Activated CD4-positive, CD25-positive, alpha-beta regulatory T cell (primary cell): ENCODE measurements at regions not wholly inside any gene's neighbourhood (a gene's known extent, or its start where the extent isn't known, plus 50 kb on each side); places are given as distances from the start of the nearest gene placed in this dataset.

ENCODE experiments used
- DNase-seq, 4 experiments: peaks; one replicate each; lab custom pipeline; 2025; lab: John Stamatoyannopoulos, UW

DNA sequence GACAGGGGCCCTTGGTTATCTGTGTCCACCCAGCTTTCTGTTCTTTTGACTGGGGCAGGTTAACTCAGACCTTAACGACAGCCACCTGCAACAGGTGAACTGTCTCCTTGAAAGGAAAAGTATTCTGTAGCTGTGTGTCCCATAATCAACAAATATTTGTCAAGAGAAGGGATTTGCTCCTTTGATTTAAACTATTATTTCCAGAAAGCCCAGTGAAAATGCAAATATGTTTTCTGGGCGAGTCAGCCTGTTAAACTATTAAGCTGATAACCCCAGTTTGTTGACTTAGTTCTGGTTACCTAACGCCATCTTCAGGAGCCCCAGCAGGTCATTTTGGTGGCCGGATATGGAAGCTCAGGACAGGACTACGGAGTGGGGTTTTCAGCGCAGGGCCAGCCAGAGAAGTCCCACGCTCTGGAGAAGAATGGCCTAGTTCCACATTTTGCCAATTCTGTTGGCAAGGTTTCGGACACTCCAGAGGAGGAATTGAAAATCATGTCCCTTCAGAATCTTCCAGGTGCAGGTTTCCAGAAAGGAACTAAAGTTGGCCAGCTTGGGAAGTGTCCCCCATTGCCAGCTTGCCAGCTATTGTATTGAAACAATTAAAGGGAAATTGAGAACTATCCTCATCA, 54.5 kb downstream of the ADRA2A start:
- DNase-seq: no peak

DNA sequence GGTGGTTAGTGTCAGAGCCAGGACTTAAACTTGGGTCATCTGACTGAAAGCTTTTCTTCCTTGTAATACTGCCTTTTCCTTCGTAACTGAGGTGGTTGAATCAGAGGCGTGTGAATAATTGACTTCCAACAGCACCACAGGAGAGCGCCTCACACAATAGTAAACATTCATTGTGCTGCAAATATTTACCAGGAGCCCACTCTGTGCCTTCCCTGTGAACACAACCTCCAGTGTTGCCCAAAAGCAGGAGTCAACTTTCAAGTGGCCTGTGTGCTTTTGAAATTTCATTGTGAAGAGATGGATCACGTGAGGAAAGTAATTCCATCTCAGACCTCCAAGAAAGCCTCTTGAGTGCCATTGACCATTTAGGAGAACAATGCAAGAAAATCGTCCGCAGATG, 60.2 kb downstream of the ADRA2A start:
- no peak for DNase-seq

DNA sequence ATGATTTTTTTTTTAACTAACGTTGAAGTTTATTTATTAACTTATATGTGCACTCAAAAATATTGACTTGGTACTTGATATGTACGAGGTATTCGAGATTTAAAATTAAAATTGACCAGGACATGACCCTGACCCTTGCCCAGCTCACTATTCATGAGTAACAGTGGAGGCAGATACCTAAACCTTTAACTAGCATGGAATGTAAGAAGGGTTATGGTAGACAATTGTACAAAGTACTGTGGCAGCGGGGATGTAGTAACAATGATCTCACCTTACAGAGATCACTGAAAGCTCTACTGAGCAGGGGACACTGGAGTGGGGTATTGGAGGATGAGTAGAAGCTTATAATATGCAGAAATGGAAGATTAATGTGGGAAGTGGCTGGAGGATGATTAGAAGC, 60.8 kb downstream of the ADRA2A start:
- DNase-seq: no peak

DNA sequence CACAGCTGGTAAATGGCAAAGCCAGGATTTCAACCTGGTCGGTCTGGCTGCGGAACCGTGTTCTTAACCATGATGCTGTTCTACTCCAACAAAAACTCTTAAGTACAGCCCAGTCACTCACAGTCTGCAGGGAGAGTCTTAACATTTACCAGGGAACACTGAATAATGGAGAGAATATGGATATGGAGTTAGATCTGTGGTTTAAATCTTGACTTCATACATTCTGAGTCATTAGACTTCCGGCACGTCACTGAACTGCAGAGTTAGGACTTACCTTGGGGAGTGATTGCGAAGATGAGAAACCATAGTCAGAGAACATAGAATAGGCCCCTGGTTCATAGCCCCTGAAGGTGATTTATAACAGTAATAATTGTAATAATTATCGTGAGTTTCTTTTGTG, 61.7 kb downstream of the ADRA2A start:
- DNase-seq: no peak

DNA sequence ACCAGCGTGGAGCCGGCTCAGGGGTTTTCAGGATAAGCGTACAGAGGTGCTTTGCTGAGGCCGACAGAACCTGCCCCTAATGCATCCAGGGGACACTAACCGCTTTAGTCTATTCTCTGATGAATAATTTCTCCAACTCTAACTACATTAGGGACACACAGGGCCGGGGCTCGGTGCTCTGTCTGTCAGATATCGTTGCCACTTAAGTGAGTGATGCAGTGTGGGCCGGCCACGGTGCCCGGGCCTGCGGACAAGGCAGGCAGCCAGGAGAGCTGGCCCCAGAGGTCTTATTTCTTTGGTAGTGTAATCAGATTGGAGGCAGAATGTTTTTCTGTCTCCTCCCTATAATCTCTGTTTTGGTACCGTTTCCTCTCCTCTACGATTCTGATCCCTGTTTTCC, 62.7 kb downstream of the ADRA2A start:
- no peak for DNase-seq

DNA sequence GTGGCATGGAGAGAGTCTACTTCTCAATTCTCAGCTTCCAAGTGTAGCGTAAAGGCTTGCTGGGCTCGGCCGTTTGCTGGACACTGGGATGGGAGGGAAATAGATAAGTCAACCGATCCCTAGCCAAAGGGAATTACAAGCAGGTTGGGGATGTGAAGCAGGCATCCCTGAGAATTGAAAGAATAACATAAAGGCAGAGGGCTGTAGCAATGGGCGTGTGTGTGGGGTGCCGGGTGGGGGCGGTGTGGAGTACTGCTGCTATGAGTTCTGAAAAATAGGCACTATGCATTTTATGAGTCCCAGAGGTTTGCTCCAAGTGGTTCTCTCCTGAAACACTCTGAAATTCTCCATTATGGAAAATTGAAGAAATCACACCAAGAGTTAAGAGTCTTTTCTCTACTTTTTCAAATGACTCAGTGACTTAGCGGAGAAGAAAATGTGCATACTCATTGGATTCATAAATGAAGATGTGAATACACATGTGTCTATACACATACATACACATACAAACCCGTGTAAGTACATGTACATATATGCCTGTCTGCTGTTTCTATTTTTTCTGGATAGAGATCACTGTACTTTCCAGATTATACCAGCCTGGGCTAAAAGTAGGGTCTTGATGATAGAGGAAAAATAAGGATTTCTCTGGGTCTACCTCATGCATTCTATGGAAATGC, 65.4 kb downstream of the ADRA2A start:
- DNase-seq: no peak

DNA sequence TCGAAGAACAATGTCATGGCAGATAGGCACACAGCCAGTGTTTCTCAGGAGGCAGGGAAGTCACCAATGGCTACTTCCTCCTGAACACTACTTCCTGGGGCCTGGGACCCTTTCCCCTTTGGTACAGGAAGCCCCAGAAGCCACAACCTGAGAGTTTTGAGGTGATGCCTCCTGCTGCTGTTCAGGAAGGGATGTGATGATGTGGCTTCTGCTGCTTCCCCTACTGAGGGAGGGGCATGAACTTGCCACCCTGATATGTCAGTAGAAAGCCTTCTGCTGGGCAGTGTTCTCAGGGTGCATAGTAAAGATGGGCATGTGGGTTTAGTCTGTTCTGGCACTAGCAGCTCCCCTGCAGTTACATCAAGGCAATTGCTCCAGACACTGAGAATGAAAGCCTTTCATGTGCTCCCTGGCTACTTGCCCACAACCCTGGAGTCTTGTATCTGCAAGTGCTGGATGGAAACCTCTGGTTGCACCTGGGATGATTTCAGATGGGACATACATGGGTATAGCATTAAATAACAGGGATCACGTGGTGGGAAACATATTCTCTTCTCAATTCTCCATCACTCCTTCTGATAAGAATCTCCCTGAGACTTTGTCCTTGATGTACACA, 69.3 kb downstream of the ADRA2A start:
- DNase-seq: no peak

DNA sequence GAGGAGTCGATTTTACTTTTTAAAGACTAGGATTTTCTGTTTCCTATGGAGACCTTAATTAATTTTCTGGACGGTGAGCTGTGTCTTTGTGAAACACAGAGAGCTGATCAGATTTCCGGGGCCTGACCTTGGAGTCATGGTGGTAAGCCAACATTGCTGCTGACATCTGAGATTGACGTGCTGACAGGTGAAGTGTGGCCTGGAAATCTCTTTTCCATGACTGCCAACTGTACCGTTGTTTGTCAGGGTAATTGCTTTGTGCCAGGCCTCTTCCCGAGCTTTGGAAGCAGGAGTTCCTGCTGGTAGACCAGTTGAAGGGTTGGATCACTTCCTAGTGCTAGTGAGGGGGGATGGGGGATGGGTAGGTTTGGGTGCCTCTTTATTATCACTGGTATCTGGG, 71.2 kb downstream of the ADRA2A start:
- DNase-seq: no peak

DNA sequence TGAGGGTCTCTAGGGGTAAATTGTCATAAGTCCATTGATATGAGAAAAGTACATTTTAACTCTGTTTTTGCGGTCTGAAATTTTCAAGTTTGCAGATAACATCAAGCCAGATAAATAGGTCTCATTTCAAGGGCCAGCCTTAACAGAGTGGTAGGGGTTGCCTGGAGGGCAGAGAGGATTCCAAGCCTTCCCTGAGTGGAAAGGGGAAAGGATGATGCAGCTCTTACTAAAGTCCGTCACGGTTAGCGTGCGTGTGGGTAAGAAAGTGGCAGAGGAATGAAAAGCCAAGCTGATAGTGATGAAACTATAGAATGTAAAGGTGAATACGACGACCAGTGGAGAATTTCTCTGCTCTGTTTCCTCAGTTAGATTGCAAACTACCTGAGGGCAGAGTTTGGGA, 71.6 kb downstream of the ADRA2A start:
- DNase-seq: no peak

DNA sequence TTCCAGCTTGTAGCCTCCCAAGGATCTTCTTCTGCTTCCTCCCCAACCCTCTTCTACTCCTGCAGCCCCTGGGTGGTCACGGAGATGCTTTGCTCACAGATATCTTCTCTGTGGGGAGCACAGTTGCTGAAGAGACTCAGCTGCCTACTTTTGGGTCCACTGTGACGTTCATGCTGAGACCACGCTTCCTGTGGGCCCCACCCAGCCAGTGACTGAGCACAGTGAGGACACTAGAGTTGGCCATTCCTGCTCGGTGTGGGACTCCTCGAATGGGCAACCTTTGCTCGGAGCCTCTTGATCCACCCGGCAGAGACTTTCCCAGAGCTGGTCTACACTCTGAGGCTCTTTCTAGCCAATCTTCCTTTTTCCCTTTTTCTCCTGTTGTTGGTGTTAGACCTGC, 73.9 kb downstream of the ADRA2A start:
- DNase-seq: no peak

DNA sequence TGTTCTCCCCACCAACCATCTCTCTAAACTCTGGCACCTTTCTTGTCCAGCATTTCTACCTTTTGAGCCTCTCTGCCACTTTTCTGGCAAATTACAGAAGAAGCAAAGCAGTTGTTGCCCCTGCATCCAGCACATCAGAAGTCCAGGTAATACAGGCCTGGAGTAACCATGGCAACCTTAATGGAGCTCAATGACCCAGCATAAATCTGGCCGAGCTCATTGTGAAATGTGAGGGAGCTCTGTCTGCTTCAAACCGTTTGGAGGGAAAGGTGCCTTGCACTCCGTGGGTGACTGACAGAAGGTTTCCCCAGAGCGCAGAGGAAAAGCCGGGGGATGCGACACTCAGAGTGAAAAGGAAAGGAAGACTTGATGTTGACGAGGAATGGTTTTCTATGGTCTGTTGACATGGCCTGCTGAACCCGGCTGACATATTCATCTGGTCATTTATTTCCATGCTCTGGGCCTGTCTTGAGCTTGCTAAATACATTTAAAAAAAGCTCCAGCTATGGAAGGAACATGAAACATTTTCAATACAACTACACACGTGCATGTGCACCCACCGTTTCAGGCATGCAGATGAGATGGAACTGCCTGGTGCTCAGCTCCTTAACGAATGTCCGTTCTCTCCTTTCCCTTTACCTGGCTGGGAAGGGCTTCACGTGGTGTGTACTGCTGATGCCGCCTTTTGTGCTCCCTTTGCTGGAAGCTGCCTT, 74.9 kb downstream of the ADRA2A start:
- no peak for DNase-seq

DNA sequence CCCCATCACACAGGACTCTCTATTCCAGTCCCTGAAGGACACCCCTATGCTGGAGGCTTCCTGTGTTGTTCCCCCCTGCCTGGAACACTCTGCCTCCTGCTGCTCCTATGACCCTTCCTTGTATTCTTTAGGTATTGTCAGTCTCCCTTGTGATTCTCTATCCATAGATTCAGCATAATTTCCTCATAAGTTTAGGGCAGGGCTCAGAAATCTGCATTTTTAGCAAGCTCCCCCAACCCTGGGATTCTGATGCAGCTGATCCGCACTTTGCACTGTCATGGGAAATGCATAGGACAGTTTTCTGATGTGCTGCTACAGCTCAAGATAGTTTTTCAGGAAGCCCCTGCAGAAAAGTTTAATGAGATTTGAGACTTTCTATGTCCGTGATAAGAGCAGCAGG, 79.9 kb downstream of the ADRA2A start:
- no peak for DNase-seq

DNA sequence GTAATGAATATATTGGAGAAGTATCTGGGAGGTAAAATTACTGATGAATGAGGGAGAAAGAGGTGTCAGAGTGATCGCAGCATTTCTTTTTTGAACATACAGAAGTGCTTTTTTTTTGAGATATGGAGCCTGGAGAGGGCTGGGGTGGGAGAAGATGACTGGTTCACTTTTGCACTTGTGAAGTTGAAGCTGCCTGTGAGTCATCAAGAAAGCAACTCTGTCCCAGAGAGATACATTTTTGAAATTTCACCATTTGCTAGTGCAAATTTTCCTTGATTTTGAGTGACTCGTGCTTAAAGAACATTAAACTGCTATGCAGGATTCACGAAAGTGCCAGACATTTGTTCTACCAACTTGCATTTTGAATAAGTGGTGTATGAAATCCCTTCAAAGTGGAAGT, 81.8 kb downstream of the ADRA2A start:
- no peak for DNase-seq

DNA sequence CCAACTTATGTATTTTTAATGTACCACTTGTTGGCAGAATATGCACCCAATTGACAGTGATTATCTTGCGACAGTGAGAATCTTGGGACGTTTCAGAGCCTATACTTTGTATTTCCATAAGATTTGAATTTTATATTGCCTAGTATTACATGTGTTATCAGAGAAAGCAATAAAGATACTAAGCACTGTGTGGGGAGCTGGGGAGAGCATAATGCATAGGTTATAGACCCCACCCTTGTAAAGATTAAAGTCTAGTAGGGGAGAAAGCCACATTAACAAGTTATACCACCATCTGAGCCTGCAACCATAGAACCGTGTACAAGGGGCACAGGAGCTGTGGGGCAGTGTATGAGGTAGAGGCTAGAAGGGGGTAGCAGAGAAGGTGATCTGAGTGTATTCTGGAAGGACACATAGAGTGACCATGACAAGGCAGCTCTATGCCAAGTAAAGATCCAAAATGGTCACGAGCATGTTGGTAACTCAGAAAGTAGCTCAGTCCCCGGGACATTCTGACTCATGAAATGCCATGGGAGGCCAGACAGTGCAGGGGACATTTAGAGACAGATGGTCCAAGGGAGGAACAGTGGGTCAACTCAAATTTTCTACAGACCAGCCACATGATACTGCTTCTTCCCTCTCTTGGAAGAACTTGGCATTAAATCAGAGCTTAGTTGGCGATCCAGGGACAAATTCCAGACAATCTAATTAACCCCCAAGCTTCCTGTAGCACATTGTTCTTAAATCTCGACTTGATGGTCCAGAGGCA, 84.5 kb downstream of the ADRA2A start:
- DNase-seq: no peak

DNA sequence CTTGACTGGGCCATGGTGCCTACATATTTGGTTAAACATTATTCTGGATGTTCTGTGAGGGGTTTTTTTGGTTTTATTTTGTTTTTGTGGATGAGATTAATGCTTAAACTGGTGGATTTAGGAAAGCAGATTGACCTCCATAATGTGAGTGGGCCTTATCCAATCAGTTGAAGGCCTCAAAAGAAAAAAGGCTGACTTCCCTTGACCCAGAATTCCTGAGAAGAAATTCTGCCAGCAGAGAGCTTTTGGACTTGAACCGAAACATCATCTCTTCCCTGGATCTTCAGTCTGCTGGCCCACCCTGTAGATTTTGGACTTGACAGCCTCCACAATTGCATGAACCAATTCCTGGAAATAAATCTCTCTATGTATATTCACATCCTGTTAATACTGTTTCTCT, 94.4 kb downstream of the ADRA2A start:
- DNase-seq: no peak

DNA sequence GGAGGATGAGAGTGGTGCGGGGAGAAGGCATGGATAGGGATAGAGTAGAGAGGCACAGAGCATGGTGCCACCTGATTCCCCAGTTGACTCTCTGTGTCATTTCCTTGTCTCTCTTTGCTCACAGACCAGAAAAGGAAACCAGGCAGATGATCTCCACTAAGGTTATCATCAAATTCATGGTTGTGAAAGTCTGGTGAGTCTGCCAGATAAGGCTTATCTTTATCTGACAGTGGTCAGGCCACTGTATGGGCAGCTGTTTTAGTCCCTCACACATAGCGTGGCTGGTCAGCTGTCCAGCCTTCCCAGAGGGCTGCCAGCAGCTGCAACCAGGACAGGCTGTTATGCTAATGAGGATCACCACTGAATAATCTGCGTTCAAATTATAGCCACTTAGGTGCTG, 99.0 kb downstream of the ADRA2A start:
- DNase-seq: no peak

DNA sequence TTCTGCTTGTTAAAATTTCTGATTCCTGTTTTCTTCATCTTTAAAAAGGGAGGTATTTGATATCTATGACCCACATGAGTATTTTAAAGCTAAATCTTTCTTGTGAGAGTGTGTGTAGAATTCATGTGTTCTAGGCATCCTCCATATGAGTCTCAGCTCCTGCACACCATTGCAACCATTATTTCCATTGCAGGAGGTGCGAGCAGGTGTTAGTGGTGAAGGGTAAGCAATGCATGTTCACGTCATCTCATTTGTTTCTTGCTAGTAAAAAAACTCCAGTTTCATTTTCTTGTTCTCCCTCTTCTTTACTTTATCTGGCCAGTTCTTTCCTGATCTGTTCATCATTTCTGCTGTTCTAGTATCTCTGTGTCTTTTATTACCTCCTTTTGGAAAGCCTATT, 100.5 kb downstream of the ADRA2A start:
- DNase-seq: no peak

DNA sequence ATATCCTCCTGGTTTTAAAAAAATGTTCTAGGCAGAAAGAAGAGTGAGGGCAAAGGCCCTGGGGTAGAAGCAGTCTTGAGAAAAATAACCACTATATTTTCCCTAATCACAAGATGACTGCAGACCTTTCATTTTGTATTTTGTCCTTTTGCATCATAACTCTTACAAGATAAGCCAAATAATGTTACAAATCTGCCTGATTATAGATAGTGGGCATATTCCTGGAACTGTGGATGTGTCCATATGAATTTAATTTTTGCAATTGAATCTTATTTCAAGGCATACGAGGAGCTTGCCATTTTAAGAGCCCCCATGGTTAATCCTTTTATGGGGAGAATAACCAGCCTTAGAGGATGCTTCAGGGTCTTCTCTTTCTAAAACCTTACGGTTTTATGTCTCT, 102.7 kb downstream of the ADRA2A start:
- no peak for DNase-seq

DNA sequence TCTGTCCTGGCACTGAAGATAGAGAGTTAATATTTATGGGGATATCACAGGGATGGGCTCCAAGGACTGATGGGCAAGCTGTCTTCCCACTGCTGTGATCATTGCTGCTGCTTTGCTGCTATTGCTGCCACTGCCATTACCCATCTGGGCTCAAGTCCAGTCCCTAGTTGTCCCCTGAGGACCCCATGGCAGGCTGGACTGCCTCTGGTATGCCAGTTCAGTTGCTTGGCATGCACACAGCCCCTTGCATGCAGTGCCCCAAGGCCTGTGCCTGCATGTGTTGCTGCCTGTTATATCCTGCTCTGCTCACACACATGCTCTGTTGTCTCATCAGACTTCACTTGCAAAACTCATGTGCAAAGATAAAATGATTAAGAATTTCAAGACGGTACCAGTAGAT, 109.5 kb downstream of the ADRA2A start:
- DNase-seq: no peak

DNA sequence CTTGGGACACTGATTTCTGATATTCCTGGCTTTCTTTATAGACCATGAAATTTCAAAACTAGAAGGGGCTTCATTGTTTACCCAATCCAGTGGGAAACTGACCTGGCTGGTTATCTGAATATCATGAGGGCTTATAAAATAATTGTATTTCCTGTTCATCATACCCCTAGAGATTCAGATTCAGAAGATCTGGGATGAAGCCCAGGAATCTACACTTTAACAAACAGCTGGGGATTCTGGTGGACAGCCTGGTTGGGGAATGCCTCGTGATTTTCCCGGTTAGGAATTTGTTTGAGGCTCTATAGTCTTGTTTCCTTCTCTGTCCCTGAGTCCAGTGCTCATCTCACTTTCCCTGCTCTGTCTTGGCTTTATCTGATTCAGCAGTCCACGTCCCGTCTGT, 110.3 kb downstream of the ADRA2A start:
- no peak for DNase-seq

DNA sequence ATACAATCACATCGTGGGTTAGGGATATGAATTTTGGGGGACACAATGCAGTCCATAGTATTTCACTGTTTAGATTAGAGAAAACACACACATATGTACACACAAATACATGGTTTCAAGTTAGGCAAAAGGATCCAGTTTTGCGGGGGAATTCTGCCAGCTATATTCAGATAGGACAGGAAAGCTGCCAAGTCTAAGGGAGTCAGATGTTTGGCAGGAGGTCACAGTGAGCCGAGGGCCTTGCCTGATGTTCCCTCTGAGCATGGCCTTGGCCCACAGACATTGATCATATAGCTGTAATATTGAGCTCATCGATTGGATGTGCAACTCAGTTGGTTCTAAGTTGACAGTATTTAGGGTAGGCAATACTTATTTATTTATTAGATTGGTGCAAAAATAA, 122.8 kb downstream of the ADRA2A start:
- no peak for DNase-seq

DNA sequence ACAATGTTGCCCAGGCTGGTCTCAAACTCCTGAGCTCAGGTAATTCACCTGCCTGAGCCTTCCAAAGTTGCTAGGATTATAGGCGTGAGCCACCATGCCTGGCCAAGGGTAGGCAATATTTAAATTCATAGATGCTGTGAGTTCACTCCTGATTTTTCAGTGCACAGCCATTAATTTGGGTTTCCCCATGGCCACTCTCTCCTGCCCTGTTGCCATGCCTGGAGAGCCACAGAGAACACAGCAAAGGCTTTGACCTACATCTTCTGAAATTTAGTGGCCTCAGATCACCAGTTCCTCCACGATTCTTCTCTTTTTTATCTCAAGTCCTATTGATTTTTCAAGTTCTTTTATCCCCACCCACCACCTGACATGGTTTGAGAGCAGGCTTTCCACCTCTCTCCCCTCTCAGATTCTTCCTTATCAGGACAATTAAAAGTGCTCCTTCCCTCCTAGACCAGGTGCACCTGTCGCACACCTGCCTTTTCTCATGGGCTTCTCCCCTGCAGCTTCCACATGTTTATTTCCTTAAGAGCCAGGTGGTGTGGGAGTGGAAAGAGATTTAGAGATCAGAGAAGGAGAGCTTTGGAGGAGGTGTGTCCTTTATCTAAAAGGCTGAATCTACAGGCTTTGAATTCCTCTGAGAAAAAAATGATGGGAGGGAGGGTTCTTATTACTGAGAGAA, 123.8 kb downstream of the ADRA2A start:
- DNase-seq: no peak
